ENCODE measurements at regions not wholly inside any gene's neighbourhood (a gene's known extent, or its start where the extent isn't known, plus 50 kb on each side); places are given as distances from the start of the nearest gene placed in this dataset.

DNA sequence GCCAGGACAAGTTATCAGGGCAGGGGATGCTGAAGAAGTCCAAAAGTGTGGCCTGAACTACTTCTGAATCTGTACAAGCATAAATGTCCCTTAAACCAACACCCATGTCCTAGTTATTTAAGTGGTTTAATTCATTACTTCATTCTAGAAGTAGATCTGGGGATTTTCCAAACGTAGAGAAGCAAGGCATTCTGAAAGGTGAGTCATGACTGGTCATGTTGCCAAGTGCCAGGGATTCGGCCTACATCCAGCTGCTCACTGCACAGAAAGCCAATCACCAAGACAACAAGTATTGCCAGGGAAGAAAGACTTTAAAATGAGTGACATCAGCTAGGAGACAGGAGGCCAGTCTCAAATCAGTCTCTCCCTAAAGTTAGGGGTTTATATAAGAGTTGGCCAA lies 396.6 kb downstream of the GABRB3 start:
- Histone ChIP-seq H3K27ac (no peak overlapping the region), H3K4me1 (no peaks in the 10 kb centered on the region), H3K4me2 (no peak overlapping the region), H3K9me3 (no peaks in the 10 kb centered on the region), H3K4me3 (no peak overlapping the region)
- no peak for TF ChIP-seq HOXB5 (CRISPR knock-in tag; IDR thresholded peaks at IDR 0.05)
- TF ChIP-seq EHMT2 (IDR thresholded peaks at IDR 0.05; ENCODE audit: low read depth): no peak
- TF ChIP-seq, protein P1, sequence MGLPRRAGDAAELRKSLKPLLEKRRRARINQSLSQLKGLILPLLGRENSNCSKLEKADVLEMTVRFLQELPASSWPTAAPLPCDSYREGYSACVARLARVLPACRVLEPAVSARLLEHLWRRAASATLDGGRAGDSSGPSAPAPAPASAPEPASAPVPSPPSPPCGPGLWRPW (IDR thresholded peaks at IDR 0.05): no peak
- TF ChIP-seq SMC3 (IDR thresholded peaks at IDR 0.05): no peak
- TF ChIP-seq JUN (IDR thresholded peaks at IDR 0.05): no peak
- no peak for TF ChIP-seq CHD4 (IDR thresholded peaks at IDR 0.05; ENCODE audit: borderline replicate concordance)
- no peak for TF ChIP-seq ZFP36 (IDR thresholded peaks at IDR 0.05; ENCODE audit: borderline replicate concordance, partially characterized antibody)
- TF ChIP-seq, protein P2, sequence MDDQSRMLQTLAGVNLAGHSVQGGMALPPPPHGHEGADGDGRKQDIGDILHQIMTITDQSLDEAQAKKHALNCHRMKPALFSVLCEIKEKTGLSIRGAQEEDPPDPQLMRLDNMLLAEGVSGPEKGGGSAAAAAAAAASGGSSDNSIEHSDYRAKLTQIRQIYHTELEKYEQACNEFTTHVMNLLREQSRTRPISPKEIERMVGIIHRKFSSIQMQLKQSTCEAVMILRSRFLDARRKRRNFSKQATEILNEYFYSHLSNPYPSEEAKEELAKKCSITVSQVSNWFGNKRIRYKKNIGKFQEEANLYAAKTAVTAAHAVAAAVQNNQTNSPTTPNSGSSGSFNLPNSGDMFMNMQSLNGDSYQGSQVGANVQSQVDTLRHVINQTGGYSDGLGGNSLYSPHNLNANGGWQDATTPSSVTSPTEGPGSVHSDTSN (IDR thresholded peaks at IDR 0.05): no peak
- no peak for TF ChIP-seq CHD2 (IDR thresholded peaks at IDR 0.05; ENCODE audit: low read length, partially characterized antibody)
- TF ChIP-seq, protein P3, sequence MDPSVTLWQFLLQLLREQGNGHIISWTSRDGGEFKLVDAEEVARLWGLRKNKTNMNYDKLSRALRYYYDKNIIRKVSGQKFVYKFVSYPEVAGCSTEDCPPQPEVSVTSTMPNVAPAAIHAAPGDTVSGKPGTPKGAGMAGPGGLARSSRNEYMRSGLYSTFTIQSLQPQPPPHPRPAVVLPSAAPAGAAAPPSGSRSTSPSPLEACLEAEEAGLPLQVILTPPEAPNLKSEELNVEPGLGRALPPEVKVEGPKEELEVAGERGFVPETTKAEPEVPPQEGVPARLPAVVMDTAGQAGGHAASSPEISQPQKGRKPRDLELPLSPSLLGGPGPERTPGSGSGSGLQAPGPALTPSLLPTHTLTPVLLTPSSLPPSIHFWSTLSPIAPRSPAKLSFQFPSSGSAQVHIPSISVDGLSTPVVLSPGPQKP (IDR thresholded peaks at IDR 0.05; ENCODE audit: low read depth, low read length): no peak
- TF ChIP-seq KDM5A (IDR thresholded peaks at IDR 0.05): no peak
- CTCF ChIA-PET: no interaction called here
- WGBS (ENCODE audit: missing lambda C conversion rate): 0% methylated on average over 2 of the region's 2 CpGs
- POLR2A ChIA-PET: no interaction called here
- ATAC-seq (no peak), DNase-seq (ENCODE audit: low read depth in 1 of 2, low spot score in 1 of 2) (no peak), FAIRE-seq (no peak)

DNA sequence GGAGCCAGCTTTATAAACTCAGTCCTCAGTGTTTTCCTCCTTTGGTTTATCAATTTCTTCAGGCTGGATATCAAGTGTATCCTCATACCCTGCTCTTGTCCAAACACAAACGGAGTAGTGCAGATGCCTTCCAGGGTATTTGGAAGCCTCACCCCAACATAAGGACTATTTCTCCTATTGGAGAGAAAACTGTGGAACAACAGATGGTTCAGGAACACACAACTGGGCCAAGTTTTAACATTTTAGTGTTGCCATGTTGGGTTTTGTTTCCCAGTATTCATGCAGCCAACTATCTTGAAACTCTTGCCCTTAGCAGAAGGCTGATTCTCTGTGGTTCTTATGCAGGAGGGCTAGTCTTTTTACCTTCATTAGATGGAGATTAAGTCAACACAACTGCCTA lies 398.1 kb downstream of the GABRB3 start:
- Histone ChIP-seq H3K9me3 (no peaks in the 10 kb centered on the region), H3K27ac (no peak overlapping the region), H3K4me1 (no peaks in the 10 kb centered on the region), H3K4me3 (no peak overlapping the region), H3K4me2 (no peak overlapping the region)
- no peak for DNase-seq (ENCODE audit: low read depth in 1 of 2, low spot score in 1 of 2)
- ChIA-PET CTCF (no interaction called here), POLR2A (no interaction called here)
- no peak for ATAC-seq
- no peak for FAIRE-seq
- 0% methylated on average over 1 of the region's 1 CpG for WGBS (ENCODE audit: missing lambda C conversion rate)
- no peak for TF ChIP-seq RAD21 (conservative IDR thresholded peaks at IDR 0.05 in 1 of 2, IDR thresholded peaks at IDR 0.05 in 1 of 2)
- no peak for TF ChIP-seq BHLHE40 (IDR thresholded peaks at IDR 0.05; ENCODE audit: low read depth, low read length)
- TF ChIP-seq NFE2L2 (conservative IDR thresholded peaks at IDR 0.05; ENCODE audit: low read length): no peak
- no peak for TF ChIP-seq ZFP36 (IDR thresholded peaks at IDR 0.05; ENCODE audit: borderline replicate concordance, partially characterized antibody)
- TF ChIP-seq MAZ (IDR thresholded peaks at IDR 0.05; ENCODE audit: borderline replicate concordance, low read depth, low read length): no peak
- TF ChIP-seq, protein P2 (IDR thresholded peaks at IDR 0.05): no peak
- no peak for TF ChIP-seq CEBPB (IDR thresholded peaks at IDR 0.05)
- TF ChIP-seq KDM1A (IDR thresholded peaks at IDR 0.05; ENCODE audit: low read depth): no peak
- no peak for TF ChIP-seq TP53 (CRISPR knock-in tag; IDR thresholded peaks at IDR 0.05)

DNA sequence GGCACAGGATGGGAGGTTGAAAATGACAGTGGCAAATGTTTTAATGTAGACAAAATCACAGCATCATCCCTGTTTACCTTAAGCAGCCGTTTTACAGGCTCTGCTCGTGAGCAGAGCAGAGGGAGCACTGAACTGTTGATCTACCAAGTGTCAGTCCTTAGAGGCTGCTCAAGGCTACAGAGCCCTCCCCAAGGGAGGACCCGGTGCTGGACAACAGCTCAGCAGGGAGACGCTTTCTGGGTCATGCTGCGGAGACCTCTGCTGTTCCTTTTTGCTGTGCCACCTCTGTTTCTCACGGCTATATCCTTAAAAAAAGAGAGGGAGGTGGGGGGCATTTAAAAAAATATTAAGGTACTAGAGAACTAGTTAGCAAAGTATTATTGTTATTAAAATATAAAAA lies 400.2 kb downstream of the GABRB3 start:
- FAIRE-seq: no peak
- DNase-seq (ENCODE audit: low read depth in 1 of 2, low spot score in 1 of 2): no peak
- no peak for ATAC-seq
- Histone ChIP-seq H3K9me3 (no peaks in the 10 kb centered on the region), H3K27ac (no peak overlapping the region), H3K4me2 (no peak overlapping the region), H3K4me3 (no peak overlapping the region), H3K4me1 (no peaks in the 10 kb centered on the region)
- CTCF ChIA-PET: no interaction called here
- WGBS (ENCODE audit: missing lambda C conversion rate): 3% methylated on average over 6 of the region's 6 CpGs
- no peak for TF ChIP-seq NPAS2 (CRISPR knock-in tag; IDR thresholded peaks at IDR 0.05; ENCODE audit: borderline replicate concordance)
- no peak for TF ChIP-seq TP53 (CRISPR knock-in tag; IDR thresholded peaks at IDR 0.05)
- TF ChIP-seq JUNB (IDR thresholded peaks at IDR 0.05): no peak
- TF ChIP-seq, protein P4, sequence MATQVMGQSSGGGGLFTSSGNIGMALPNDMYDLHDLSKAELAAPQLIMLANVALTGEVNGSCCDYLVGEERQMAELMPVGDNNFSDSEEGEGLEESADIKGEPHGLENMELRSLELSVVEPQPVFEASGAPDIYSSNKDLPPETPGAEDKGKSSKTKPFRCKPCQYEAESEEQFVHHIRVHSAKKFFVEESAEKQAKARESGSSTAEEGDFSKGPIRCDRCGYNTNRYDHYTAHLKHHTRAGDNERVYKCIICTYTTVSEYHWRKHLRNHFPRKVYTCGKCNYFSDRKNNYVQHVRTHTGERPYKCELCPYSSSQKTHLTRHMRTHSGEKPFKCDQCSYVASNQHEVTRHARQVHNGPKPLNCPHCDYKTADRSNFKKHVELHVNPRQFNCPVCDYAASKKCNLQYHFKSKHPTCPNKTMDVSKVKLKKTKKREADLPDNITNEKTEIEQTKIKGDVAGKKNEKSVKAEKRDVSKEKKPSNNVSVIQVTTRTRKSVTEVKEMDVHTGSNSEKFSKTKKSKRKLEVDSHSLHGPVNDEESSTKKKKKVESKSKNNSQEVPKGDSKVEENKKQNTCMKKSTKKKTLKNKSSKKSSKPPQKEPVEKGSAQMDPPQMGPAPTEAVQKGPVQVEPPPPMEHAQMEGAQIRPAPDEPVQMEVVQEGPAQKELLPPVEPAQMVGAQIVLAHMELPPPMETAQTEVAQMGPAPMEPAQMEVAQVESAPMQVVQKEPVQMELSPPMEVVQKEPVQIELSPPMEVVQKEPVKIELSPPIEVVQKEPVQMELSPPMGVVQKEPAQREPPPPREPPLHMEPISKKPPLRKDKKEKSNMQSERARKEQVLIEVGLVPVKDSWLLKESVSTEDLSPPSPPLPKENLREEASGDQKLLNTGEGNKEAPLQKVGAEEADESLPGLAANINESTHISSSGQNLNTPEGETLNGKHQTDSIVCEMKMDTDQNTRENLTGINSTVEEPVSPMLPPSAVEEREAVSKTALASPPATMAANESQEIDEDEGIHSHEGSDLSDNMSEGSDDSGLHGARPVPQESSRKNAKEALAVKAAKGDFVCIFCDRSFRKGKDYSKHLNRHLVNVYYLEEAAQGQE (IDR thresholded peaks at IDR 0.05): no peak
- no peak for TF ChIP-seq RNF2 (IDR thresholded peaks at IDR 0.05; ENCODE audit: borderline replicate concordance, low read depth)
- TF ChIP-seq NFE2L2 (conservative IDR thresholded peaks at IDR 0.05; ENCODE audit: low read length): no peak
- no peak for TF ChIP-seq EHF (CRISPR knock-in tag; IDR thresholded peaks at IDR 0.05)
- TF ChIP-seq HEYL (CRISPR knock-in tag; IDR thresholded peaks at IDR 0.05): no peak
- no peak for TF ChIP-seq JUN (IDR thresholded peaks at IDR 0.05)
- no peak for TF ChIP-seq POLR2A (IDR thresholded peaks at IDR 0.05; ENCODE audit: low read length)
- TF ChIP-seq HDAC2 (IDR thresholded peaks at IDR 0.05): no peak
- no peak for TF ChIP-seq CBX2 (IDR thresholded peaks at IDR 0.05; ENCODE audit: borderline replicate concordance, low read depth)
- TF ChIP-seq RCOR1 (IDR thresholded peaks at IDR 0.05; ENCODE audit: low read depth, low read length): no peak
- POLR2A ChIA-PET: no interaction called here

All from A549 (cell line).